BE2C (cell line): ENCODE measurements at regions not wholly inside any gene's neighbourhood (a gene's known extent, or its start where the extent isn't known, plus 50 kb on each side); places are given as distances from the start of the nearest gene placed in this dataset.
A peak's percentile ranks its signal among the peaks of the same experiment; 100 is the strongest.

ENCODE experiments used
- DNase-seq: peaks from one replicate; pipeline ENCODE4 v3.0.0-alpha.2; 2020
- H3K27me3 ChIP-seq: fragments of 250-450 bp; sonication (Bioruptor Pico); 2 replicates; pipeline ENCODE4 v1.5.1; 2020; ENCODE audit warnings: mild to moderate bottlenecking
- H3K36me3 ChIP-seq: fragments of 250-450 bp; sonication (Bioruptor Pico); 2 replicates; pipeline ENCODE4 v1.5.1; 2020; ENCODE audit warnings: mild to moderate bottlenecking
- H3K4me1 ChIP-seq: fragments of 250-450 bp; sonication (Bioruptor Pico); 2 replicates; pipeline ENCODE4 v1.5.1; 2020
- H3K4me3 ChIP-seq: 2 replicates; pipeline ENCODE4 v1.5.1; 2011; ENCODE audit warnings: low read depth, low read length
- H3K9me3 ChIP-seq: fragments of 250-450 bp; sonication (Bioruptor Pico); 2 replicates; pipeline ENCODE4 v1.5.1; 2020
- TF ChIP-seq, protein P1 (sequence below): IDR thresholded peaks from 2 replicates; pipeline ENCODE4 v1.5.1; 2012; ENCODE audit warnings: mild to moderate bottlenecking, low read depth, low read length

DNA sequence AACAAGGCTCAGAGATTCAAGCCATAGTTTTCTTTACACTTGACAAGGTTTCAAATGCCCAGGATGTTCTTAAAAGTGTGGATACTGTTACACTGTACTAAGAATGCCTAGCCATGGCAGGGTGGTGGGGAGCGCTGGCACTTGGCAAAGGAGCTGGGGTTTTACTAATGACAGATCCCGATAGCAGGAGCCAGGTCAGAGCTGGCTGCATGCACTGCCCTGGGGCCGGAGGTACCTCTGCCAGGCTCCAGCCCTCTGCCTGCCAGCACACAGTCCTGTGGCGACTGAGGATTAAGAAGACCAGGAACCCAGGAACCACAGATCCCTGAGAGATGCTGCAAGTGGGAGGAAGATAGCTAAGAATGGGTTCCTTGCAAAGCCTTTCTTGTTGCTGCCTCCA is 260.3 kb downstream of the ALDH8A1 start:
- H3K27me3 ChIP-seq: no peaks in the 10 kb centered on the region
- H3K4me3 ChIP-seq: peak overlapping the region; percentile 25
- TF ChIP-seq, protein P1, sequence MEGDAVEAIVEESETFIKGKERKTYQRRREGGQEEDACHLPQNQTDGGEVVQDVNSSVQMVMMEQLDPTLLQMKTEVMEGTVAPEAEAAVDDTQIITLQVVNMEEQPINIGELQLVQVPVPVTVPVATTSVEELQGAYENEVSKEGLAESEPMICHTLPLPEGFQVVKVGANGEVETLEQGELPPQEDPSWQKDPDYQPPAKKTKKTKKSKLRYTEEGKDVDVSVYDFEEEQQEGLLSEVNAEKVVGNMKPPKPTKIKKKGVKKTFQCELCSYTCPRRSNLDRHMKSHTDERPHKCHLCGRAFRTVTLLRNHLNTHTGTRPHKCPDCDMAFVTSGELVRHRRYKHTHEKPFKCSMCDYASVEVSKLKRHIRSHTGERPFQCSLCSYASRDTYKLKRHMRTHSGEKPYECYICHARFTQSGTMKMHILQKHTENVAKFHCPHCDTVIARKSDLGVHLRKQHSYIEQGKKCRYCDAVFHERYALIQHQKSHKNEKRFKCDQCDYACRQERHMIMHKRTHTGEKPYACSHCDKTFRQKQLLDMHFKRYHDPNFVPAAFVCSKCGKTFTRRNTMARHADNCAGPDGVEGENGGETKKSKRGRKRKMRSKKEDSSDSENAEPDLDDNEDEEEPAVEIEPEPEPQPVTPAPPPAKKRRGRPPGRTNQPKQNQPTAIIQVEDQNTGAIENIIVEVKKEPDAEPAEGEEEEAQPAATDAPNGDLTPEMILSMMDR: no peak
- H3K36me3 ChIP-seq: no peaks in the 10 kb centered on the region
- H3K9me3 ChIP-seq: no peaks in the 10 kb centered on the region
- peak; percentile 70 for DNase-seq
- peaks cover 17% of the 10 kb centered on the region for H3K4me1 ChIP-seq

DNA sequence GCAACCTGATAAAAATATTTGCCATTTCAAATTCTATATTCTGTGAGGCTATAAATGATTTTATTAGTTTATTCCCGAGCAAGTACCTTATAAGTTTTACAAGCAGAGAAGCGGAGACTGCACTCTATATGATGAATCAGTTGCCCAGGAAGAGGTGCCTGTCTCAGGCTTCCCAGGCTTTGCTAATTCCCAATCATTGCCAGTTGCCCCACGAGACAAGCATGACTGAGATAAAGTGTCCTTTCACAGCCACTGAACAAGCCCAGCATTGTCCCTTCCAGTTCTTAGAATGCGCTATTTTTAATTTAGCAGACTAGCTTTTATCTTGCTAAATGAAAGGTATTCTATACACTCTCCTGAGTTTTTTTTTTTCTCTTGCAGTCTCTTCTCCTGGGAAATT is 260.7 kb downstream of the ALDH8A1 start:
- TF ChIP-seq, protein P1: no peak
- H3K9me3 ChIP-seq: no peaks in the 10 kb centered on the region
- H3K36me3 ChIP-seq: no peaks in the 10 kb centered on the region
- peak; percentile 23 for DNase-seq
- no peaks in the 10 kb centered on the region for H3K27me3 ChIP-seq
- H3K4me3 ChIP-seq: peak overlapping the region; percentile 25
- peaks cover 17% of the 10 kb centered on the region for H3K4me1 ChIP-seq

DNA sequence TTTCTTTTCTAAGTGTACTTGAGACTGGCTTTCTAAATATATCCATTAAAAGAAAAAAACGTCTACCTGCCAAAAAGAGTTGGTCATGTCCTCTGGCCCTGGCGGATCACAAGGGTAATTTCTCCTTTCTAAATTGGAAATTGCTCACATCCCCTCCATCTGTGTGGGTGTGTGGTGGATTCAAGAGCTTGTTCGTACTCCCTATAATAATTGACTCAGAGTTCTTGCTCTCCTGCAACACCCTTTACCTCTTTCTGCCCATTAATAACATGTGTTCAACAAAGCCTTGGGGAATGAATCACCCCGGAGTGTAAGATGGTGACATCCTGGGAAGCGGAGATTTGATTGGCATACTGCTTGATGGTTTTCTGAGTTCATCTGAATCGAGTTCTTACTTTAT is 263.8 kb downstream of the ALDH8A1 start:
- no peak for DNase-seq
- no peaks in the 10 kb centered on the region for H3K36me3 ChIP-seq
- H3K9me3 ChIP-seq: no peaks in the 10 kb centered on the region
- no peaks in the 10 kb centered on the region for H3K27me3 ChIP-seq
- peaks cover 15% of the 10 kb centered on the region for H3K4me1 ChIP-seq
- TF ChIP-seq, protein P1: no peak
- H3K4me3 ChIP-seq: no peak overlapping the region

DNA sequence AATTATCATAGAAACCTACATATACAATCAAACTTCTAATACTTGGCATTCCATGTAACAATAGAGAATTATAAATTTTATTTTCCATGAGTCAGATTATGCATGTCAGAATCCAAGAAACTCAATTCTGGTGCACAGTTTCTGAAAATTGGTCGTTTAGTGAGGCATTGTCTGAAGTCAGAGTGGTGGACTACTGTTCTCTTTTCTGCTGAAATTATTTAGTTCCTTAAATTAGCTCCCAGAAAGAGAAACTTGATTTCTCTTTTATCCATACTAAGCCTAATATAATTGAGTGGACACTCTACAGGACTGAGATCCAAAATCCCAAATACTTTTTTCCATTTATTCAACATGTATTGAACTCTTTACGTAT is 265.5 kb downstream of the ALDH8A1 start:
- no peak for DNase-seq
- TF ChIP-seq, protein P1: no peak
- no peak overlapping the region for H3K4me3 ChIP-seq
- no peaks in the 10 kb centered on the region for H3K36me3 ChIP-seq
- peaks cover 12% of the 10 kb centered on the region for H3K4me1 ChIP-seq
- no peaks in the 10 kb centered on the region for H3K27me3 ChIP-seq
- no peaks in the 10 kb centered on the region for H3K9me3 ChIP-seq

DNA sequence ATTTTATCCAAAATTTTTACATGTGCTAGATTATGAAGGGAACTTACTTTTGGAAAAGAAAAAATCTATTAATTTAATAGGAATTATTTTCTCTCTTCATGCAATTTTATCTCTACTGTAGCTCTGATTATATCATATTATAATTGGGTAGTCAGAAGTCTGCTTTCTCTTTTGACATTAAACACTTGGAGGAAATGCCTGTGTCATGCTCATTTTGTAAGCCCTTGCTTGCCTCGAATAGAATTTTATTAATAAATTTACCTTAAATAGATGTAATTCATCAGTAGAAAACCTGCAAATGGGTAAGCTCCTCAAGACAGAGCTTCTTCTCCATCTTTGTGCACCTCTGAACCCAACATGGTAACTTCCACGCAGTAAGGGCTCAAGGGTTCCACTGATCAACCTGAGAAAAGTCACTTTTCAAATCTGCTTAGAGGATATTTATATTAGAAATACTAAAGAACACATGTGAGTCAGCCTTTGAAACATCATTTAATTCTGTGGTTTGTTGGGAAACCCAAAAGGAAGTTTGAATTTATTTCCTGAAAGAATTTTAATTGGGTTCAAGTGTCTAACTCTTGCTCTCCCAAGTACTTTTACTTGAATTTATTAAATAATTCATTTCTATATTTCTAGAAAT is 266.0 kb downstream of the ALDH8A1 start:
- H3K9me3 ChIP-seq: no peaks in the 10 kb centered on the region
- TF ChIP-seq, protein P1: no peak
- no peak for DNase-seq
- H3K4me3 ChIP-seq: no peak overlapping the region
- no peaks in the 10 kb centered on the region for H3K36me3 ChIP-seq
- no peaks in the 10 kb centered on the region for H3K27me3 ChIP-seq
- peaks cover 10% of the 10 kb centered on the region for H3K4me1 ChIP-seq

DNA sequence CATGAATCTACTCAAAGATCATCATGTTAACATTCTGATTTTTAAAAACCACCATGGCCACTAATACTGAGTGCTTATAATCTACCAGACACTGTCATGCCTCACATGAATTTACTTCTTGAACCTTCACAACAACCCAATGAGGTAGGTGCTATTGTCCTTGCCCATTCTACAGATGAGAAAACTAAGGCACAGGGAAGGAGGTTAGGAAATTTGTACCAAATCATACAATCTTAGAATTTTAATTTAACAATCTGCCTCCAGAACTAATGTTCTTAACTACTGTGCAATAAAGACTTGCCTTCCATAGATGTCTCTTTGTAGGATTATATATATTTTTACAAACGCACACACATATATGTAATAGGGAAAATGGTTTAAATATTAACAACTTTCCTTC is 269.5 kb downstream of the ALDH8A1 start:
- H3K9me3 ChIP-seq: no peaks in the 10 kb centered on the region
- no peaks in the 10 kb centered on the region for H3K27me3 ChIP-seq
- no peak for DNase-seq
- no peaks in the 10 kb centered on the region for H3K36me3 ChIP-seq
- TF ChIP-seq, protein P1: no peak
- H3K4me3 ChIP-seq: no peak overlapping the region
- peaks cover 5% of the 10 kb centered on the region for H3K4me1 ChIP-seq
